CD4-positive, alpha-beta T cell (primary cell): ENCODE measurements at regions not wholly inside any gene's neighbourhood (a gene's known extent, or its start where the extent isn't known, plus 50 kb on each side); places are given as distances from the start of the nearest gene placed in this dataset.

Experiments
- ATAC-seq: fragments of 200-7000 bp; cut with Tn5 transposase; one replicate; pipeline ENCODE4 v1.10.0; 2022; ENCODE audit warnings: mild to moderate bottlenecking; ENCODE audit not compliant: poor library complexity
- CTCF ChIA-PET: fragments of 350-600 bp; sonication (Branson Sonifier 250); formaldehyde crosslinking; loops from one replicate; lab custom pipeline; 2021; ENCODE audit warnings: antibody characterized with exemption, inconsistent platforms; lab: Charles Lee
- POLR2A ChIA-PET: fragments of 350-600 bp; sonication (Branson Sonifier 250); formaldehyde crosslinking; loops from one replicate; lab custom pipeline; 2021; ENCODE audit warnings: antibody characterized with exemption, inconsistent platforms; lab: Charles Lee
- DNase-seq, 14 experiments: peaks; one replicate each; pipeline ENCODE4 v3.0.0-alpha.2; 2013 to 2020; ENCODE audit warnings: mixed read lengths in 2 of 14
- H3K27ac ChIP-seq, 2 donors: one replicate each; pipeline versions ENCODE4 v1.5.1 to v1.7.0; 2013; ENCODE audit warnings: low read length in 2 of 2, low read depth in 1 of 2, mild to moderate bottlenecking in 1 of 2
- H3K27me3 ChIP-seq, 2 experiments: 1 replicate in 1 of 2; 2 replicates in 1 of 2; pipeline versions ENCODE4 v1.6.1 to v1.7.0; 2013; ENCODE audit warnings: low read length in 2 of 2, control low read depth in 1 of 2, mild to moderate bottlenecking in 1 of 2, moderate library complexity in 1 of 2; ENCODE audit not compliant: insufficient read depth in 2 of 2, control insufficient read depth in 1 of 2
- H3K36me3 ChIP-seq: one replicate; pipeline ENCODE4 v1.6.1; 2013; ENCODE audit warnings: low read length, control low read depth; ENCODE audit not compliant: insufficient read depth
- H3K4me1 ChIP-seq: one replicate; pipeline ENCODE4 v1.6.1; 2013; ENCODE audit warnings: low read length, control low read depth; ENCODE audit not compliant: insufficient read depth
- H3K4me3 ChIP-seq: one replicate; pipeline ENCODE4 v1.5.1; 2013; ENCODE audit warnings: mild to moderate bottlenecking, low read length, moderate library complexity
- H3K9me3 ChIP-seq, 2 experiments: 1 replicate in 1 of 2; 2 replicates in 1 of 2; pipeline versions ENCODE4 v1.6.1 to v1.7.0; 2013; ENCODE audit warnings: low read length in 2 of 2, mild to moderate bottlenecking in 2 of 2, control low read depth in 1 of 2, moderate library complexity in 1 of 2; ENCODE audit not compliant: control insufficient read depth in 1 of 2, insufficient read depth in 1 of 2
- H3K27ac Mint-ChIP-seq: one replicate; pipeline ENCODE4 v1.8.0; 2020; ENCODE audit warnings: mixed read lengths
- H3K27me3 Mint-ChIP-seq: one replicate; pipeline ENCODE4 v1.8.0; 2021; ENCODE audit warnings: mixed read lengths
- H3K36me3 Mint-ChIP-seq: one replicate; pipeline ENCODE4 v1.8.0; 2021; ENCODE audit warnings: low read depth, mixed read lengths
- H3K4me1 Mint-ChIP-seq: one replicate; pipeline ENCODE4 v1.8.0; 2021; ENCODE audit warnings: low read depth, mixed read lengths
- H3K4me3 Mint-ChIP-seq: one replicate; pipeline ENCODE4 v1.8.0; 2020; ENCODE audit warnings: mild to moderate bottlenecking, mixed read lengths
- H3K9me3 Mint-ChIP-seq: one replicate; pipeline ENCODE4 v1.8.0; 2020; ENCODE audit warnings: mixed read lengths
- CTCF ChIP-seq: fragments of 200-600 bp; IDR thresholded peaks from one replicate; pipeline ENCODE4 v1.8.0; 2022; ENCODE audit warnings: antibody characterized with exemption, mild to moderate bottlenecking
- intact Hi-C, 2 experiments: fragments of 100-400 bp; cut with DNase I in 1 of 2; cut with micrococcal nuclease in 1 of 2; formaldehyde crosslinking; loops; one replicate each; pipeline versions ENCODE4 v1.15.1 to v1.9.0; 2023 to 2025; cut with DNase I, micrococcal nuclease

DNA sequence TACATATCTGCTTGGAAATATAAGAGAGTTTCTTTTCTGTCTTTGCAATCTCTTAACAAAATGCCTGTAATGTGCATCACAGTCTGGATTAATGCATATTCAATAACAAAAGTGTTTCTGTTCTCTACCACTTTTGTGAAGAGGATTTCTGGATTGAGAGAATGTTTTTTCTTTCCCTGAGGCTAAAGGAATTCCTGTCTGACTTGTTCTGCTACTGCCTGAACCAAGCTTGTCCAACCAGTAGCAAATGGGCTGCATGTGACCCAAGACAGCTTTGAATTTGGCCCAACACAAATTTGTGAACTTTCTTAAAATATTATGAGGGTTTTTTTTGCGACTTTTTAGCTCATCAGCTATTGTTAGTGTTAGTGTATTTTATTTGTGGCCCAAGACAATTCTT lies 1133.9 kb downstream of the SH3BGRL start:
- CTCF ChIA-PET: no interaction called here
- ATAC-seq (no peak), DNase-seq (no peak)
- H3K9me3 Mint-ChIP-seq: no peaks in the 10 kb centered on the region
- no peak overlapping the region for H3K4me3 Mint-ChIP-seq
- H3K27ac Mint-ChIP-seq: no peak overlapping the region
- Histone ChIP-seq H3K27me3 (no peaks in the 10 kb centered on the region), H3K4me1 (no peaks in the 10 kb centered on the region), H3K36me3 (no peaks in the 10 kb centered on the region), H3K27ac (no peak overlapping the region), H3K4me3 (no peak overlapping the region), H3K9me3 (no peaks in the 10 kb centered on the region)
- intact Hi-C loops: no loop called here
- no peak for TF ChIP-seq CTCF
- no peaks in the 10 kb centered on the region for H3K36me3 Mint-ChIP-seq
- POLR2A ChIA-PET: no interaction called here
- H3K27me3 Mint-ChIP-seq: no peaks in the 10 kb centered on the region
- no peaks in the 10 kb centered on the region for H3K4me1 Mint-ChIP-seq

DNA sequence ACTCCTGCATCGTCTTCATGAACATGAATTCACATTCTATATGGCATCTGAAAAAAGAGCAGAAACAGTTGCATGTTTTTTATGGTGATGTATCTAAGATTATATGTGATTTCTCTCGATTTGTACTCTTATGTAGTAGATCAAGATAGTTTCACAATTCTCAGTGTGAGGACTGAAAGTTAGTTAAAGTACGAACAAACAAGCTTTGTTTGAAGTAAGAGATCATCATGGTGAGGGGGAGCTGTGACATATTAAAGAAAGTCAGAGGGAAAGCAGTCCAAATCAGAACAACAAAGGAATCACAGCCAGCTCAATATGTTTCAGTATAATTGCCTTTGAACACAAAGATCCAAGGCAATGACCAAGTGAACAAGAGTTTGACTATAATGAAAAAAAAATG lies 1140.6 kb downstream of the SH3BGRL start:
- Mint-ChIP-seq H3K27me3 (no peaks in the 10 kb centered on the region), H3K4me1 (no peaks in the 10 kb centered on the region), H3K36me3 (no peaks in the 10 kb centered on the region), H3K9me3 (no peaks in the 10 kb centered on the region), H3K27ac (no peak overlapping the region), H3K4me3 (no peak overlapping the region)
- no peaks in the 10 kb centered on the region for H3K36me3 ChIP-seq
- ATAC-seq: no peak
- H3K4me1 ChIP-seq: no peaks in the 10 kb centered on the region
- TF ChIP-seq CTCF: no peak
- no peaks in the 10 kb centered on the region for H3K27me3 ChIP-seq
- DNase-seq: no peak
- POLR2A ChIA-PET: no interaction called here
- CTCF ChIA-PET: no interaction called here
- no peaks in the 10 kb centered on the region for H3K9me3 ChIP-seq
- no peak overlapping the region for H3K4me3 ChIP-seq
- H3K27ac ChIP-seq: no peak overlapping the region
- intact Hi-C loops: no loop called here

GRCh38 chrX:82362550-82362949 lies 1145.5 kb upstream of the POU3F4 start:
- no peak overlapping the region for H3K4me3 Mint-ChIP-seq
- H3K27me3 ChIP-seq: no peaks in the 10 kb centered on the region
- H3K27me3 Mint-ChIP-seq: no peaks in the 10 kb centered on the region
- ChIA-PET CTCF (no interaction called here), POLR2A (no interaction called here)
- no peaks in the 10 kb centered on the region for H3K4me1 Mint-ChIP-seq
- H3K36me3 Mint-ChIP-seq: no peaks in the 10 kb centered on the region
- DNase-seq: no peak
- intact Hi-C loops: no loop called here
- H3K36me3 ChIP-seq: no peaks in the 10 kb centered on the region
- no peak for ATAC-seq
- H3K27ac Mint-ChIP-seq: no peak overlapping the region
- no peaks in the 10 kb centered on the region for H3K9me3 ChIP-seq
- no peak overlapping the region for H3K4me3 ChIP-seq
- H3K4me1 ChIP-seq: no peaks in the 10 kb centered on the region
- peaks cover 3% of the 10 kb centered on the region for H3K9me3 Mint-ChIP-seq
- no peak for TF ChIP-seq CTCF
- no peak overlapping the region for H3K27ac ChIP-seq
